ENCODE measurements at regions not wholly inside any gene's neighbourhood (a gene's known extent, or its start where the extent isn't known, plus 50 kb on each side); places are given as distances from the start of the nearest gene placed in this dataset.
"Not testable (repeated sequence)": the region's sequence is repeated elsewhere in the genome, so short reads cannot be mapped to it uniquely, and the experiment has no call there.

DNA sequence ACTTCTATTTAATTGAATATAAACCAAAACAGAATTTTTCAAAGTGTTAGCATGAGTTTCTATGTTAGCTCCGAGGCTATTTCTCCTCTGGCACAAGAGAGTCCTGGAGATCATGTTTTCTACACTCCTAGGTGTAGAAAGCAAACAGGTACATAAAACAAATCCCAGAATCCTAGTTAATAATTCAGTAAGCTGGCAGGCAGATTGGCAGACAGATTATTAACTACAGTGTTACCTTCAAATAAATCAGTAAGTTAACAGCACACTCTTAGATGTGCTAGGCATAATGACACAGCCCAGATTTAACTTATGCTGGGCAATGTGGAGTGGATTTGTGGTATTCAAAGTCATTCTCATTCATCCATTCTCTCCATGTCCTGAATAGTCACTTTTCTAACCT is 282.8 kb upstream of the RPS23 start:
- DNase-seq (ENCODE audit: extremely low read depth in 1 of 11, low read depth in 9 of 11, low spot score in 4 of 11) = peak in 1 of 11 donors; percentile 20

DNA sequence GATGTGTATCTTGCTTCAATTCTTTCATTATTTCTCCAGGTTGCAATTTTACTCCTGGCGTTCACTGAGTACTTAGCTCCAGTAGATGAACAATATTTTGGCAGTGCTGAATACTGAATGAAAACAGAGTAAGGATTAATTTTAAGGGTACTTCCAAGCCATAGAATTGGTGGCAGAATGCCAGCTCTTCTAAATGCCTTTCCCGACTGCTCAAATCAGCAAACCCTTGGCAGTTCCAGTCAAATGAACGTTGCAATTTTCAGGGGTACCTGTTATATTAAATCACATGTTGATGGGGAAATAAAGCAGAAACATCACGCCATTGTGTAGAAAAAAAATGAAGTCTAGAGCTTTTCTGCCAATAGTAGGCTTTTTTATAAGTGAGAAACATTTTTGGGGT is 282.4 kb upstream of the RPS23 start:
- peak in 1 of 11 donors; percentile 14 for DNase-seq (ENCODE audit: extremely low read depth in 1 of 11, low read depth in 9 of 11, low spot score in 4 of 11)

DNA sequence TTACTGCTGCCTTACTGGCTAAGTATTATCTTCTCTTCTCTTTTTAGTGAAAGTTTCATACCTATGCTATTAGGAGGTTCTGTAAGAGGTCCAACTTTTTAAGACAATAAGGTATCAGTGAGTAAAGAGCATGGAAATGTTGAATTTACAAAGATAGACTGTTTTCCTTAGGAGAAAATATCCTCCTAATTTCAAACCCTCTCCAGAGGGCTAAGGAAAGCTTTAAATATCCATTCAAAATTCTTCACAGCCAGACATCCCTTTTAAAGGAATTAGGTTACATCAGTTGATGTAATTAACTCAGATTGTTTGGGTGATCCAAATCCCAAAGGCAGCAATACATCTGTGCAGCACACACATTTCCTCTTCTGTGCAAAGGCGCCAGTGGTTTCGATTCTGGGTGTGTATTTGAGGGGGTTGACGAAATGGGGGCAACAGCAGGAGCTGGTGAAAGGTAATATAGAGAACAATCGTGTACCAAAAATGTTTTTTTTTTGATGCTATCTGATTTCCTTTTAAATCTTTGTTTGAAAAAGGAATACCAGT is 273.8 kb upstream of the RPS23 start:
- DNase-seq (ENCODE audit: extremely low read depth in 1 of 11, low read depth in 9 of 11, low spot score in 4 of 11) = no peak

DNA sequence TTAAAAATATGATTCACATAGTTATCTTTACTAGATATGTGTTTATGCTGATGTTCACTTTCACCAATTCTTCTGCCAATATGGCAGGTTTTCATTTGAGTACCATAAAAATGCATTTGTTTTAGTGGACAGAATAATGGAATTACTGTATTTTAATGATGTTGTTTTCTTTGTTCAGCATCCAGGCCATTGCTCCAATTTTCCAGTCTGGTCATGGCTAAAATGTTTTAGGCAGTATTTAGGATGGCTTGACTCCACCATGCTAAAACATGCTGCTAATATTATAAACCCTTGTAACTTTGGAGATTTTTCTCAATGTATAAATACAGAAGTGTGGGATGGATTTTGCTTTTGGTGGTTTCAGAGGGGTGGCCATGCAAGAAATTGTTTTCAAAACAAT is 273.0 kb upstream of the RPS23 start:
- no peak for DNase-seq (ENCODE audit: extremely low read depth in 1 of 11, low read depth in 9 of 11, low spot score in 4 of 11)

DNA sequence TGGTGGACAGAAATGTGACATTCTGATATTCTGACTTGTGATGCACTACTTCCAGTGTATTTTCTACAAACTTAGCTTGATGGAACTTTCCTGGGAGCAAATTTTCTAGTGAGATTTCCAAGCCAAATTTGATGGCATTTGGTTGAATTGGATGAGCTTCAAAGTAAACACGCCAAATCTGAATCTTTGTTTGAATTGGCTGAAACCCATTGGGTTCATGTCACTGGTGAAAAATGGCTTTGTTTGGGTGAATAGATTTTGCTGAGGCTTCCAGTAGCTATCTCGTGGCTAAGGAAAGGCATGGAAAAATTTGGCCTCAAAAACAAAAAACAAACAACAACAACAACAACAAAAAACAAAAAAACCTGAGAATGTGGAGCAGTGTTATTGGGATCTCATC is 271.1 kb upstream of the RPS23 start:
- no peak for DNase-seq (ENCODE audit: extremely low read depth in 1 of 11, low read depth in 9 of 11, low spot score in 4 of 11)

DNA sequence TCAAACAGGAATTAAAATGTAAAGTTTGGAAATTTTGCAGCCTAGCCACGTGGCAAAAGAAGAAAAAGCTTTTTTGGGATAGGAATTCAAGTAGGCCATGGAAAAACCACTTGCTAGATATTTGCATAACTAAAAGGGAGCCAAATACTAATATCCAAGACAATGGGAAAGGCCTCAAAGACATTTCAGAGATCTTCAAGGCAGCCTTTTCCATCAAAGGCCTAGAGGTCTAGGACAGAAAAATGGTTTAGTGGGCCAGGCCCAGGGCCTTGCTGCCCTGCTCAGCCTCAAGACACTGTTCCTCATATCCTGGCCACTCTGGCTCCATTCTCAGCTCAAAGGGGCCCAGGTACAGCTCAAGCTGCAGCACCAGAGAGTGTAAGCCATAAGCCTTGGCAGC is 265.9 kb upstream of the RPS23 start:
- no peak for DNase-seq (ENCODE audit: extremely low read depth in 1 of 11, low read depth in 9 of 11, low spot score in 4 of 11)

DNA sequence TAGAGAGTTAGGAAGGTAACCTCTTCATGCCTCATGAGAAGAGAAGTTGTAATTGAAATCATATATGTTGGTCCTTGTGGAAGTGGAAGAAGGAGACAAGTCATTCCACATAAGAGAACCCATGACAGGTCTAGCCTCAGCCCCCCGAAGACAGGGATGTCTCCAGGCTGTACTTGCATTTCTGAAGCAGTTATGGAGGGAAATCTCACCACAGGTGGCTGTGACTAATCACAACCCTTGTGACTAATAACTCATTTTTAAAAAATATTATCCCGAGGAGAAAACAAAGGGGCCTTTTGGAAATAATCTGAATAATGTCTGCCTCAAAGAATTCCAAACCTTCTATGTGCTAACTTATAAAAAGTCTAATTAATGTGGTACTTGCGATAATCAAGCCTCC is 262.1 kb upstream of the RPS23 start:
- DNase-seq (ENCODE audit: extremely low read depth in 1 of 11, low read depth in 9 of 11, low spot score in 4 of 11) = no peak

DNA sequence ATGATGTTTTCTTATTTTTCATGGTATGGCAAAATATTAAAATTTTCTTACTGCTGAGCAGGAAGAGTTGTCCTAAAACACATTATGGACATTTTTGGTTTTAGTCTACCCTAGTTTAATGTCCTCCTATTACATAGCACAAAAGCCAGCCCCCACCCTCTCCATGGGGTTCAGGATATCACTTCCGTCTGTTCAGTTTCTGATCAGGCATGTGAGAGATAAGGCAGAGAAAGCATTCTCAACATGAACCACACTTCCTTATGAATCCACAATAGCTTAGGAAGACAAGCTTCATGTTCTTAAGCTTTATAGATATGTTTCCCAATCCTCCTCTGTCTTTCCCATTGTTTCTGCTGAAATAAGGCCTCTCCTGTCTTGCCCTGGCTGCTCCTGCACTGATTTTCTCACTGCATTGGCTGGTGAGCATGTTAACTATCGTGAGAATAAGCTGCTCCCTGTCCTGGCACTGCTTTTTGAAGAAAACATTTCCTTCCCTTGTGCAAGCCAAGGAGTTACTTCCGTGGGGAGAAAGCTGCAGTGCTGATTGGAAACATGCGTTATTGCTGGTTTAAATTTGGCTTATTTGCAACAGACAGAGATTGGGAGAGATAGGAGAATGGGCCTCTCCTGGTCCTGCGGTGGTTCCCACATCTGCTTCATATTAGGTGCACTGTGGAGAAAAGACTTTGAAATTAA is 260.3 kb upstream of the RPS23 start:
- no peak for DNase-seq (ENCODE audit: extremely low read depth in 1 of 11, low read depth in 9 of 11, low spot score in 4 of 11)

DNA sequence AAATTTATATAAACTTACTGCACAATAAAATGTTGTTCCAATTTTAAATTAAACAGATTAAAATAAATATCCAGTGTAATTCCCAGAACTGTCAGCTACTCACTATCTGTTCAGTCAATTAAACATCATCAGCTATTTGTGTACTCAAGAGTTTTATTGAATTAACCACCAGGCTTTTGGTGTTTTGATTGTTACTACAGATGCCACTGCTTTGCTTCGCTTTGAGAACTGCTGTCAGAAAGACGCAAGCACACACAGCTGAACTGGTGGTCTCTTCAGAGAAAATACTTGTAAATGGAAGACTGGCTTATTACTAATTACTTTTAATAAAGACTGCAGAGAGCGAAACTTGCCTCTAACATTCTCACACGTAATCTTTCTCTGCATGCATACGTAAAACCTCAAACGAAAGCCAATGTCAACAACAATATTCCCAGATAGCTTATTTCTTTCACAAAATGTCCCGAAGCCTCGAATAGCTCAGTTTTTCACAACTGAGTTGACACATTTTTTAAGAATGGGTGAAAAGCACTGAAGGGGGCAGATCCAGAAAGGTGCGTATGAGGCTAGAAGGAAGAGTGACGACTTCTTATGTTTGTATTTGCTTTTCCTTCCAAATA is 259.6 kb upstream of the RPS23 start:
- DNase-seq (ENCODE audit: extremely low read depth in 1 of 11, low read depth in 9 of 11, low spot score in 4 of 11) = no peak

DNA sequence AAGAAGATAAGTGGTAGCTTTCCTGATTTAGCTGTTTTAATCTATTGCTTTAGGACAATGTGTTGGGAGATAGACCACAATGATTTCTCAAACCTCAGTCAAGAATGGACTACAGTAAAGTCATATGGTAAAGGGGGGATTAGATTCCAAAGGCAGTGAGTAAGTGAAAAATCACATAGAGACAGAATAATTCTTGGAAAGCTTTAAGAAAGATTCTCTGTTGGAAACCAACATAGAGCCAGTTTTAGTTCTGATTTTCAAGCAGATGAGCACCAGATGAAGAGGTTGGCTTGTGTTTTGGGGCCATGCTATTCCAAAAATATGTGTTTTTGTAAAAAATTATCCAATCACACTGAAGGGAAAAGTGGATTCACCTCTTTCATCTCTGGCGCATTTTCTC is 256.8 kb upstream of the RPS23 start:
- DNase-seq (ENCODE audit: extremely low read depth in 1 of 11, low read depth in 9 of 11, low spot score in 4 of 11) = no peak

DNA sequence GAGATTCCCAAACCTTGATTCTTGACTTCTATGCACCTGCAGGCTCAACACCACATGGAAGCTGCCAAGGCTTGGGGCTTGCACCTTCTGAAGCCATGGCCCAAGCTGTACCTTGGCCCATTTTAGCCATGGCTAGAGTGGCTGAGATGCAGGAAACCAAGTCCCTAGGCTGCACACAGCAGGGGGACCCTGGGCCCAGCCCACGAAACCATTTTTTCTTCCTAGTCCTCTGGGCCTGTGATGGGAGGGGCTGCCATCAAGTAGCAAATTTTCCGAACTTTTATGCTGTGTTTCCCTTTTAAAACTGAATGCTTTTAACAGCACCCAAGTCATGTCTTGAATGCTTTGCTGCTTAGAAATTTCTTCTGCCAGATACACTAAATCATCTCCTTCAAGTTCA is 253.9 kb upstream of the RPS23 start:
- not testable (repeated sequence) for DNase-seq (ENCODE audit: extremely low read depth in 1 of 11, low read depth in 9 of 11, low spot score in 4 of 11)

DNA sequence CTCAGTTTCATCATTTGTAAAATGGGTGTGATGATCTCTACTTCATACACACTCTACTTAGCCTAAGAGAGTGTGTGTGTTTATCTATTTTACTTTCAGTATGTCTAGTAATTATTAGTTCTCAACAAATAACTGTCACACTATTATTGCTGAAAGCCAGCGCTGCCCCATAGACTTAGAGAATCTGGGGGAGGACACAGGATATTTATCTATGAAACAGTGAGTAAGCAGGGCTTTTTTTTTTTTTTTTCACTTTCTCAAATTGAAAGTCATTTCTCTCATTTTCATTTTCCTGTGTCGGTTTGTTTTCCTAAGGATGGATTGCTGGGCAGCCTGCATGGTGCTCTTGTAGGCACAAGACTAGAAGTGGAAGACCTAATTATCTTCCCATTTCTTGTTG is 248.4 kb upstream of the RPS23 start:
- no peak for DNase-seq (ENCODE audit: extremely low read depth in 1 of 11, low read depth in 9 of 11, low spot score in 4 of 11)

DNA sequence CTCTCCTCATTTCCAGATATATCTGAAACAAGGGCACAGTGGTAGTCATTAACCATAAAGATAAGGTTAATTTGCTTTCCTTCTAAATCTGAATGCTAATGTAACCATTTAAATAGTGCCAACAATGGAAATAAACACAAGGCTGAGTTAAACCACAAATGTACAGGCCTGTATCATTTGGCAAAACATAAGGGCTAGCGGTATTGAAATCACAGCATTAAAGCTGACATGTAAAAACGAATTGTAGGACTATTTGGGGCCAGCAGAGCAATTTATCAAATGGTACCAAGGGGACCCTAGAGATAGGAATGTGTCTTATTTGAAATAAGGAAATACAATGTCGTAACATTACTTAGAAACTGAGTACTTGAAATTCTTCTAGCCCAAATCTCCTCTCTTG is 247.5 kb upstream of the RPS23 start:
- no peak for DNase-seq (ENCODE audit: extremely low read depth in 1 of 11, low read depth in 9 of 11, low spot score in 4 of 11)

DNA sequence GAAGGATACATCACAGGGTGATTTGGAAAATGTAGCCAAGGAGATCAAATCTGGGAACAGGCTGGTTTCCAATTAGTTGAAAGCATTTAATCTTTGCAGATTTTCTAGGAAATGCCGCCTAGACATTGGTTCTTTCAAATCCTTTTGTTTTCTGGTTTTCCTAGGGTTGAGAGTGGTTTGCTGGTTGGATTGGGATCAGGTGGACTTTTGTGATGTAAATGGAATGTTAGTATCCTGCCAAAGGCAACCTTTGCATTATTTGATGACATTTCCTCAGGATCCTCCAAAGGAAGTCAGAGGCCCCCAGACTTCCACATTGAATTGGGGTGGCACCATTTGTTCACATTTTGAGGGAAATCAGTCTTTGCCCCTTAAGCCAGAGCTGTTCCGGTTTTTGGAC is 245.5 kb upstream of the RPS23 start:
- DNase-seq (ENCODE audit: extremely low read depth in 1 of 11, low read depth in 9 of 11, low spot score in 4 of 11) = no peak

DNA sequence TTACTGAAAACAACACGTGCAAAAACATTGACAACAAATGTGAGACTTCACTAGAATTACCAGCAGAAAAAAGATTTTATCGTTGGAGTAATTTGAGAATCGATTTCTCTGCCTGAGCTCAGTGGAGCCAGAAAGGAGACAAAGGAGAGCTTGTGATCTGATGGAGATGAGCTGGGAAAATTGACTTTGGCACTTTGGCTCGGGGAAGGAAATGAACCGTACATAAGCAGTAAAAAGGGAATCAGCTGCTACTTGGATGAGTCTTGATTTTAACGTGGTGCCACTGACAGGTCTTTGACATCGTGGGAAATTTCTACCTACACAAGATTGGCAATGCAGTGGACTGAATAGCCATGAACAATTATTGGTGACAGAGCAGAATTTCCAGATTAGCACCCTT is 244.7 kb upstream of the RPS23 start:
- DNase-seq (ENCODE audit: extremely low read depth in 1 of 11, low read depth in 9 of 11, low spot score in 4 of 11) = peak in 1 of 11 donors; percentile 23

DNA sequence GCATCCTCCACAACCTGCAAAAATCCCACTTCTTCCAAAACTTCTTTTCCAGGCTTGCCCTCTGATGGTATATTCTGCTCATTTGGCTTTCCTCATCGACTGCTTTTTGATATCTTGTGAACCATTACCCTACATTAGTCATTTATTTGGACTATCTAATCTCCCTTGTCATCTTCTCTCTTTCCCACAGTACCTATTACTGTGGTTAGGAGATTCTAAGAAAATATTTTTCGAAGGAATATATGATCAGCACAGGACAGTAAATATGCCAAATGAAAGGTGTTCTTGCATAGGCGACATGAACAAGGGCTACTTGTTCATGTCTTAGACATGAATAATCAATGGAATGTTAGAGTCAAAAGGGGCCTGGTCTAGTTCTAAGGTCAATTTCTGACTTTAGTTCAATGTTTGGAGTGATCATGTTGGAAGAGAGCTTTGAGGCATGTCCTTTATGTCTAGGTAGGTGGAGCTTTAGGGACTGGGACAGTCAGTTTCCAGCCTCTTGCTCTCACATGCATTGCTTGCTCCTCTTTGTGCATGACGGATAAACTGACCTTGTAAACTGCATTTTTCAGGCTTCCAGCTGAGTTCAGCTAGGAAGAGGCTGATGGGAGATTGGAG is 243.4 kb upstream of the RPS23 start:
- no peak for DNase-seq (ENCODE audit: extremely low read depth in 1 of 11, low read depth in 9 of 11, low spot score in 4 of 11)

DNA sequence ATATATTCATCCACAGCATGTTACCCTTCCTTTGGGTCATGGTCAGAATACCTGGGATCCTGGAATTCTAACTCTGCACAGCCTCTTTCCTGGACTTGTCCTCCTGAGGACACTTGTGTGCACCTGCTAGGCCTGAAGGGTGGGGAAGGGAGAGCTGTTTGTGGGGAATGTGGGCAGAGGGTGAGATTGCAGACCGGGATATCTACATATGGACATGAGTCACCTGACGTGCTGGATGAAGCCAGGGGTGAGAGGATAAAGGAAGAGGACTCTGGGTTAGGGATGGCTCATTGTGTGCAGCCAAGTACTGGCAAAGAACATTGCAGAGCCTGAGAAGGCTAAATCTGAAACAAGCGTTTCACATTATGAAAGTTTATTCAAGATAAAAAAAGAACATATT is 241.4 kb upstream of the RPS23 start:
- no peak for DNase-seq (ENCODE audit: extremely low read depth in 1 of 11, low read depth in 9 of 11, low spot score in 4 of 11)

DNA sequence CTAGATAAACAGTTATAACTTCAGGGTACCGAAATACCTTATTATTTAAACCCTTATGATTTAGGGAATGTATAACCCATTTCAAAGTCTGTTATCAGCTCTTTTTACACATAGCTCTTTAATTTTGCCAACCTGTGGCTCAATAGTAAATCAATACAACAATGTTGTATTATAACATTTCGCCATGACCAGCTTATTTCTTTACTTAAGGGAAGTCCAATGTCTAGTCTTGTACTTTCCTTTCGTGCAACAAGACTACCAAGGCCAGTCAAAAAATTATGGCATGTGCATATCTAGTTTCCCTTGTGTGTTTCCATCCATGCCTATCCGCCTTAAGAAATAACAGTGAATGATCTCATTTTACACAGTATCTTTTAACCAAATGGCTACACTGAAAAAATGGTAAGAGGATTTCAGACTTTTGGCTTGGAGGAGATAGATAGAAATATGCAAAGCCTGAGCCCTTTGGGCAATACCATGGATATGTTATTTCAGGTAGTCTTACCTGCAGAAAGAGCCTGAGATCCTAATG is 239.5 kb upstream of the RPS23 start:
- no peak for DNase-seq (ENCODE audit: extremely low read depth in 1 of 11, low read depth in 9 of 11, low spot score in 4 of 11)

DNA sequence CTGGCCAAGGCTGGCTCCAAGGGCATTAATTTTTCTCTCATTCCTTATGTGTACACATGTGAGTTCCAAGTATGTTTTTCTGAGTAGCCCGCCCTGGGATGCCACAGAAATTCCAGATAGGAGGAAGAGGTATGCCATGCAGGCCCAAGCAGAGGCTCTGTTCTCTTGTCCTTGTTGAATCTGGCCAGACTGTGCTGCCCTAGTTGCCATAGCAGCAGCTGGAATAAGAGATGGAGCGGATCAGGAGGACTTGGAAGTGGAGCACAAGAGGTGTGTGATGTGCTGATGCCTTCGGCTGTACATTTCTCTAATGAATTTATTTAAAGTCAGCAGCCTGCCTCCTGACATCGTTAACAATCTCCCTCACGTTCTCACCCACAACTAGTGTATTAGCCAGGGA is 235.6 kb upstream of the RPS23 start:
- DNase-seq (ENCODE audit: extremely low read depth in 1 of 11, low read depth in 9 of 11, low spot score in 4 of 11) = peak in 2 of 11 donors; percentile 15 to 17

DNA sequence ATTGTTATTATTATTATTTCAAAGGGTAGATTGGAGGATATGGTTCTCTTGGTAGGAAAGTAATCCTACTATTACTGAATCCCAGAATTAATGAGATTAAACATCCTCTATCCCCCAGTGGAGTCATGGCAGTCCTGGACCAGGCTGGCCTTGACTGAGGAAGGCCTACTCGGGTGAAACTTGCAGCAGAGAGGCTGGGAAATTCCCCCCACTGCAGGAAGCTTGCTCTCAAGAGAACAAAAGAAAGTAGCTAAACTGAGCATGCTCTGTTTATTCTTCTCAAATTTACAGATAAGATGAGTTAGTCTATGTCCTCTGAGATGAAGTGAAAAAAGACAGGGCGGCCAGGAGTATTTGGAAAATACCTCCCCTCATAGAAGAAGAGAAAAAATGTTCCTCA is 233.9 kb upstream of the RPS23 start:
- no peak for DNase-seq (ENCODE audit: extremely low read depth in 1 of 11, low read depth in 9 of 11, low spot score in 4 of 11)
